Mesothelial cell of epicardium (in vitro differentiated cells): ENCODE measurements at regions not wholly inside any gene's neighbourhood (a gene's known extent, or its start where the extent isn't known, plus 50 kb on each side); places are given as distances from the start of the nearest gene placed in this dataset.

ENCODE experiments used
- DNase-seq, 2 experiments: peaks; one replicate each; pipeline ENCODE4 v3.0.0; 2021; ENCODE audit warnings: low spot score in 2 of 2; ENCODE audit not compliant: unreplicated experiment in 2 of 2
- H3K27ac Mint-ChIP-seq: 2 replicates; pipeline ENCODE4 v1.8.0; 2021; ENCODE audit warnings: mixed read lengths
- H3K27me3 Mint-ChIP-seq: 2 replicates; pipeline ENCODE4 v1.8.0; 2021; ENCODE audit warnings: low read depth, mixed read lengths
- H3K36me3 Mint-ChIP-seq: 2 replicates; pipeline ENCODE4 v1.8.0; 2021; ENCODE audit warnings: mixed read lengths
- H3K4me1 Mint-ChIP-seq: 2 replicates; pipeline ENCODE4 v1.8.0; 2021; ENCODE audit warnings: mixed read lengths
- H3K4me3 Mint-ChIP-seq: 2 replicates; pipeline ENCODE4 v1.8.0; 2021; ENCODE audit warnings: mild to moderate bottlenecking, moderate library complexity, mixed read lengths
- H3K9me3 Mint-ChIP-seq: 2 replicates; pipeline ENCODE4 v1.8.0; 2021; ENCODE audit warnings: mixed read lengths
- TF ChIP-seq, protein P1 (sequence below): fragments of 200-600 bp; sonication (generic); IDR thresholded peaks from one replicate; pipeline ENCODE4 v1.5.0; 2021; ENCODE audit warnings: antibody characterized with exemption; ENCODE audit not compliant: unreplicated experiment

DNA sequence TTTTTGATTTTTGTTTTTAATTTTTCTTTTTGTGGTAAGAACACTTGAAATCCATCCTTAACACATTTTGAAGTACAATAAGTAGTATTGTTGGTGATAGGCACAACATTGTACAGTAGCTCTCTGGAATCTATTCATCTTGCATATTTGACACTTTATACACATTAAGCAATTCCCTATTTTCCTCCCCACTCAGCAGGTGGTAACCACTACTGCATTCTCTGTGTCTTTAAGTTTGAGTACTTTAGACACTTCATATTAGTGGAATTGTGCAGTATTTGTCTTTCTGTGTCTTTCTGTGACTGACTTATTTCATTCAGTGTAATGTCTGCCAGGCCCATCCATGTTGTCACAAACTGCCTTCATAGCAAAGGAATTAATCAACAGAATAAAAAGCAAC, 471.7 kb upstream of the CDH20 start:
- no peaks in the 10 kb centered on the region for H3K36me3 Mint-ChIP-seq
- H3K27me3 Mint-ChIP-seq, result peaks cover 8% of the 10 kb centered on the region
- TF ChIP-seq, protein P1, sequence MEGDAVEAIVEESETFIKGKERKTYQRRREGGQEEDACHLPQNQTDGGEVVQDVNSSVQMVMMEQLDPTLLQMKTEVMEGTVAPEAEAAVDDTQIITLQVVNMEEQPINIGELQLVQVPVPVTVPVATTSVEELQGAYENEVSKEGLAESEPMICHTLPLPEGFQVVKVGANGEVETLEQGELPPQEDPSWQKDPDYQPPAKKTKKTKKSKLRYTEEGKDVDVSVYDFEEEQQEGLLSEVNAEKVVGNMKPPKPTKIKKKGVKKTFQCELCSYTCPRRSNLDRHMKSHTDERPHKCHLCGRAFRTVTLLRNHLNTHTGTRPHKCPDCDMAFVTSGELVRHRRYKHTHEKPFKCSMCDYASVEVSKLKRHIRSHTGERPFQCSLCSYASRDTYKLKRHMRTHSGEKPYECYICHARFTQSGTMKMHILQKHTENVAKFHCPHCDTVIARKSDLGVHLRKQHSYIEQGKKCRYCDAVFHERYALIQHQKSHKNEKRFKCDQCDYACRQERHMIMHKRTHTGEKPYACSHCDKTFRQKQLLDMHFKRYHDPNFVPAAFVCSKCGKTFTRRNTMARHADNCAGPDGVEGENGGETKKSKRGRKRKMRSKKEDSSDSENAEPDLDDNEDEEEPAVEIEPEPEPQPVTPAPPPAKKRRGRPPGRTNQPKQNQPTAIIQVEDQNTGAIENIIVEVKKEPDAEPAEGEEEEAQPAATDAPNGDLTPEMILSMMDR, result no peak
- DNase-seq, result no peak
- no peak overlapping the region for H3K27ac Mint-ChIP-seq
- no peak overlapping the region for H3K4me3 Mint-ChIP-seq
- peaks cover 12% of the 10 kb centered on the region for H3K4me1 Mint-ChIP-seq
- H3K9me3 Mint-ChIP-seq, result no peaks in the 10 kb centered on the region

DNA sequence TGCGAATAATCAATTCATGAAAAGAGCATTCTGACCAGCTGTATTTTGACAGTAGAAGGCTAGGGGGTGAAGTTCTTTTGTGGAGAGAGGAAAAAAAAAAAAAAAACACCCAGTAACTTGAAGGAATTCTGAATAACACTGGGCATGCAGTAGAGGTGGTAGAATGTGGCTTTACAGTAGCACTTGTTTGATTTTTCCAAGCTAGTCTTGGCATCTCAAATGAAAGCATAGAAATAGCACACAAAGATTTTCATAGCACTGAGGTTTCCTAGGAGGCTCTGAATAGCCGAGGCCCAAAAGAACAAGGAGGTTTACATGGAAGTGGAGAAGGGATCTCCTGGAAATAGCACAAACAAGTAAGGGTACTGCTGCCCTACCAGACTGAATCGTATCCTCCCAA, 470.2 kb upstream of the CDH20 start:
- TF ChIP-seq, protein P1, result no peak
- no peaks in the 10 kb centered on the region for H3K9me3 Mint-ChIP-seq
- no peak for DNase-seq
- no peak overlapping the region for H3K27ac Mint-ChIP-seq
- H3K27me3 Mint-ChIP-seq, result peaks cover 8% of the 10 kb centered on the region
- H3K36me3 Mint-ChIP-seq, result no peaks in the 10 kb centered on the region
- peaks cover 12% of the 10 kb centered on the region for H3K4me1 Mint-ChIP-seq
- H3K4me3 Mint-ChIP-seq, result no peak overlapping the region

DNA sequence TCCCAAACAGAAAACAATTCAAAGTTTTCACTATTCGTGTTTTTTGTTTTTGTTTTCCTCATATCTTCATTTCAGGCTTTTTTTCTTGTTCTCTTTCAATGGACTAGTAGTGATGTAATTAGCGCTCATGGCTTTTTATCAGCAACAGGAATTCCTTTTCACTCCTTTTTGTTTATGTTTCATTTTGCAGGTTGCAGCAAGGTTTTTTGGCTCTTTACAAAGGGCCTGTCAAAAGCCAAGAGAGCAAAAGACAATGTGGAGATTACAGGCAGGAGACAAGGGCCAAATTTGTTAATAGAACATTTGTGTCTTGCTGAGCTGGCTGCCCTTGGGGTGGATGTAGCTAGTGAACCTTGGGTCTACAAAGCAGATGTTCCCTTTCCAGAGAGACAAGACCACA, 467.4 kb upstream of the CDH20 start:
- no peak for DNase-seq
- Mint-ChIP-seq H3K9me3 (no peaks in the 10 kb centered on the region), H3K27ac (no peak overlapping the region), H3K4me1 (no peaks in the 10 kb centered on the region), H3K36me3 (no peaks in the 10 kb centered on the region), H3K4me3 (no peak overlapping the region), H3K27me3 (peaks cover 10% of the 10 kb centered on the region)
- TF ChIP-seq, protein P1, result no peak

DNA sequence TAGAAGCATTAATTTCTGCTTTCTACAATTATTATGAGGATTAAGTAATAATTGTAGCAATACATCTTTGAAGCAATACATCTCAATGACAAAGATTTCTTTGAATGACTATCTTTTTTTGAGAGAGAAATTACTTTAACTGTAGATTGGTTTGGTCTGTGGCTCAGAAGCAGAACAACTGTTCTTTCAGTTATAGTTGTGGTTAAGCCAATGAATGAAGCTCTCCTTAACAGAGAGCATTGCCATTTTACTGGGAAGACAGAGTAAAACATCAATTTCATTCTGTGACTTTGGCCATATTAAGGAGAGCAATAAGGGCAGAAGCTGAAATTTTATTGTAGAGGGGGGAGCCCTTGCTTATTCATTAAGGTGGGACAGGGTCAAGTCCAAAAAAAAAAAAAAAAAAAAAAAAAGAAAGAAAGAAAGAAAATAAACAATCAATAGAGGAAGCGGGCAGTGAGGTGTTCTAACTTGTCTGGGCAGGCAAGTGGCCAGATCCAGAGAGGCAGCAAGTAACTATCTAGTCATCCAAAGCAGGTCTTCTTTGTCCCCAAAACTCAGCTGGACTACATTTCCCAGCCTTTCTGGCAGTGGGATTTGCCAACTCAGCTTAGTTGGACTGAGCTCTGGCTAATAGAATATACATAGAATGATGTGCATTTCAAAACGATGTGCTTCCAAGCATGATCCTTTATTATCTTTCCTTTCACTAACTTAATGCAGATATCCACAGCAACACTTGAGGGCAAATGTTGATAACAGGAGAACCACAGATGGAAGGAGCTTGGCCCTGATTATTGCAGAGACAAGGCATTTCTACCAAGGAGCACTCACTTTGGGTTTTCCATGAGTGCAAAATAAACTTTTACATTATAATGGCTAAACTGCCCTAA, 462.7 kb upstream of the CDH20 start:
- no peak for DNase-seq
- Mint-ChIP-seq H3K36me3 (no peaks in the 10 kb centered on the region), H3K4me1 (no peaks in the 10 kb centered on the region), H3K27me3 (peaks cover 29% of the 10 kb centered on the region), H3K9me3 (no peaks in the 10 kb centered on the region), H3K27ac (no peak overlapping the region), H3K4me3 (no peak overlapping the region)
- TF ChIP-seq, protein P1, result no peak

DNA sequence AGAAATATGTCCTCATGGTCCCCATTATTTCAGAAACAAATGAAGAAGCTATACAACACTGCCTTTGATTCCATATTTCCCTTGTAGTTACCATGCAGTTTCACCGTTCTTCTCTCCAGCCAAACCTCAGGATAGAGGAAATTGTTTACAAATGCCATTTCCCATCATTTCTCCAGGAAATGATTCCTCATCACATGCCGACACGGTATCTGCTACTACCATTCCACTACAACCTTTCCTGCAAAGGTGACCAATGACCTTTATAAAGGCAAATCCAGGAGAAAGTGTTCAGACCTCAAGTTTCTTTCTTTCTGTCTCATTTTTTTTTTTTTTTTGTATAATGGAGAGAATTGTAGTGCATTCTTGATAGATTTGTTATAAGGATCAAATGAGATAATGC, 460.8 kb upstream of the CDH20 start:
- Mint-ChIP-seq H3K4me3 (no peak overlapping the region), H3K4me1 (no peaks in the 10 kb centered on the region), H3K27ac (no peak overlapping the region), H3K9me3 (no peaks in the 10 kb centered on the region), H3K36me3 (no peaks in the 10 kb centered on the region), H3K27me3 (peaks cover 31% of the 10 kb centered on the region)
- DNase-seq, result no peak
- TF ChIP-seq, protein P1, result no peak
